GM06990 (cell line): ENCODE measurements at regions not wholly inside any gene's neighbourhood (a gene's known extent, or its start where the extent isn't known, plus 50 kb on each side); places are given as distances from the start of the nearest gene placed in this dataset.

Experiments
- DNase-seq: peaks from one replicate; pipeline ENCODE4 v3.0.0-alpha.2; 2011; ENCODE audit not compliant: insufficient read length; ENCODE audit errors: extremely low read depth
- H3K27me3 ChIP-seq: replicated peaks from 2 replicates; pipeline ENCODE4 v1.6.0; 2011; ENCODE audit warnings: low read length; ENCODE audit not compliant: control insufficient read depth, insufficient read depth
- H3K36me3 ChIP-seq: 2 replicates; pipeline ENCODE4 v1.5.1; 2011; ENCODE audit warnings: low read length; ENCODE audit not compliant: control insufficient read depth, insufficient read depth
- H3K4me3 ChIP-seq: replicated peaks from 2 replicates; pipeline ENCODE4 v1.5.1; 2011; ENCODE audit warnings: low read depth, mild to moderate bottlenecking, control low read depth, low read length
- TF ChIP-seq, protein P1 (sequence below): IDR thresholded peaks from 2 replicates; pipeline ENCODE4 v1.5.1; 2011; ENCODE audit warnings: low read length, control low read depth, mild to moderate bottlenecking, inconsistent platforms; ENCODE audit not compliant: insufficient read depth, poor library complexity, severe bottlenecking

DNA sequence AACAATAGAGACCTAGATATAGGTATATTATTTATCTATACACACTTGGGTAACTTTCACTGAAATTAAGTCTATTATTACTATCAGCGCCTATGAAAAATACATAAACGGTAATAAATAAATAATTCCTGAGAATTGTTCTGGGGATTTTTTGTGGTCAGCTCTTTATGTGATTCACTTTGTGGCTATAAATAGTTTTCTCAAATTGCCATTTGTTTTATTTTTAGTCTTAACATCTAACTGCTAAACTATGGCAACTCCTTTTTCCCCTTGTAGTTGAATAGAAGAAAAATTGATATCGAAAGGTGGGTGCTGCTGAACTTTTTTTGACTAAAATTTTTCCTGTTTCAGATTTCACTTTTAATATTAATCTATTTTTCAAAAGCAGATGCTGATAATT lies 189.0 kb downstream of the VGLL3 start:
- DNase-seq: no peak
- TF ChIP-seq, protein P1, sequence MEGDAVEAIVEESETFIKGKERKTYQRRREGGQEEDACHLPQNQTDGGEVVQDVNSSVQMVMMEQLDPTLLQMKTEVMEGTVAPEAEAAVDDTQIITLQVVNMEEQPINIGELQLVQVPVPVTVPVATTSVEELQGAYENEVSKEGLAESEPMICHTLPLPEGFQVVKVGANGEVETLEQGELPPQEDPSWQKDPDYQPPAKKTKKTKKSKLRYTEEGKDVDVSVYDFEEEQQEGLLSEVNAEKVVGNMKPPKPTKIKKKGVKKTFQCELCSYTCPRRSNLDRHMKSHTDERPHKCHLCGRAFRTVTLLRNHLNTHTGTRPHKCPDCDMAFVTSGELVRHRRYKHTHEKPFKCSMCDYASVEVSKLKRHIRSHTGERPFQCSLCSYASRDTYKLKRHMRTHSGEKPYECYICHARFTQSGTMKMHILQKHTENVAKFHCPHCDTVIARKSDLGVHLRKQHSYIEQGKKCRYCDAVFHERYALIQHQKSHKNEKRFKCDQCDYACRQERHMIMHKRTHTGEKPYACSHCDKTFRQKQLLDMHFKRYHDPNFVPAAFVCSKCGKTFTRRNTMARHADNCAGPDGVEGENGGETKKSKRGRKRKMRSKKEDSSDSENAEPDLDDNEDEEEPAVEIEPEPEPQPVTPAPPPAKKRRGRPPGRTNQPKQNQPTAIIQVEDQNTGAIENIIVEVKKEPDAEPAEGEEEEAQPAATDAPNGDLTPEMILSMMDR: no peak
- no peak overlapping the region for H3K4me3 ChIP-seq
- H3K27me3 ChIP-seq: no peaks in the 10 kb centered on the region
- H3K36me3 ChIP-seq: no peaks in the 10 kb centered on the region

- DNase-seq: no peak
- TF ChIP-seq, protein P1: no peak
- H3K4me3 ChIP-seq: no peak overlapping the region
- H3K36me3 ChIP-seq: no peaks in the 10 kb centered on the region
- no peaks in the 10 kb centered on the region for H3K27me3 ChIP-seq
These were observed 189.9 kb downstream of the VGLL3 start for GRCh38 chr3:86801066-86801465.

GRCh38 chr3:86800116-86800515 lies 190.8 kb downstream of the VGLL3 start:
- Histone ChIP-seq H3K4me3 (no peak overlapping the region), H3K36me3 (no peaks in the 10 kb centered on the region), H3K27me3 (no peaks in the 10 kb centered on the region)
- TF ChIP-seq, protein P1: no peak
- no peak for DNase-seq

- no peak for DNase-seq
- Histone ChIP-seq H3K27me3 (no peaks in the 10 kb centered on the region), H3K36me3 (no peaks in the 10 kb centered on the region), H3K4me3 (no peak overlapping the region)
- TF ChIP-seq, protein P1: no peak
These were observed 193.0 kb downstream of the VGLL3 start for GRCh38 chr3:86797946-86798345.

DNA sequence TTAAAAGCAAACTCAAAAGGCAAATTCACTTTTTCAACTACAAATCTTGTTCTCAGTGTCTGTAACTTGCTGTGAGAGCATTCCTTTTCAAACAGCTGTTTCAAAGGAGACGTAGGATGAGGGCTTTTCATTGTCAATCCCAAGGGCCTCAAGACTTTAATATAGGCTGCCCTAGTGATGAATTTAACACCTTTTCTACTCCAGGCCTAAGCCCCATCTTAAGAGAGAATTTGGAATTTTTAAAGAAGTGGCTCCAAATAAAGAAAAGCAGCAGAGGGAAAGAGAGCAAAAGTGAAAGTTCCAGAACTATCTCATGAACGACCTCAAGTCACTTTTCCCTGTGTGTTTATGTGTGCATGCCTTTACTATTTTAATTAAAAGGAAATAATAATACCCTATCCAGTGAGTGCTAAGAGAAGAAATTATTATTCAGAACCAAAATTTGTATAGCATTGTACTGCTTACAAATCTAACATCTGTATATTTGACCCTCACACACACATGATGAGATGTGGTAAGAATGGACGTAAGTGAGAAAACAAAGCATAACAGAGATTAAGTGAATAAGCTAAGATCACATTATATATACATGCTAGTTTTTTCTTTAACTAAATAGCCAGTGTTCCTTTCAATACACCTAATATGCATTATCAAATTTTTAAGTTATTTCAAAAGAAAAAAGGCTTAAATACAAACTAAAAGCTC lies 196.4 kb downstream of the VGLL3 start:
- no peaks in the 10 kb centered on the region for H3K36me3 ChIP-seq
- DNase-seq: no peak
- no peak overlapping the region for H3K4me3 ChIP-seq
- no peaks in the 10 kb centered on the region for H3K27me3 ChIP-seq
- TF ChIP-seq, protein P1: no peak

DNA sequence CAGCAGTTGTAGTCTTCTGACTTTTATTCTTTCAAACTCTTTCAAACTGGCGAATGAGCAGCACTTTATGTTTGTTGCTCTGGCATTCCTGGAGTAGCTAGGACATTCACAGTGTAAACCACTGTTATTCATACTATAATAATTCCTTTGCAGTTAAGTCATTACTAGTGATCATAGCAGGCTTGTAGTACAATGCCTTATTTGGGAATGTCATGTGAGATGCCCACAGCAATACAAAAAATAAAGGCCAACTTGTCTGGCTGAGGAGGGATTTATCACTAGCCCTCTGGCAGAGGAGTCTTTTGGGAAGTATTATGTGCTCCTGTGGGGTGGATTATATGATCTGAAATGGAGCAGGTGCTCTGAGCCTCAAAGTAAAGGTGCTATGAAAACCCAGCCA lies 197.2 kb downstream of the VGLL3 start:
- TF ChIP-seq, protein P1: no peak
- no peak for DNase-seq
- no peak overlapping the region for H3K4me3 ChIP-seq

More for the DNA sequence above, 197.2 kb downstream of the VGLL3 start:
- H3K36me3 ChIP-seq: no peaks in the 10 kb centered on the region
- H3K27me3 ChIP-seq: no peaks in the 10 kb centered on the region
